ENCODE measurements at regions not wholly inside any gene's neighbourhood (a gene's known extent, or its start where the extent isn't known, plus 50 kb on each side); places are given as distances from the start of the nearest gene placed in this dataset.
A peak's percentile ranks its signal among the peaks of the same experiment; 100 is the strongest.

DNA sequence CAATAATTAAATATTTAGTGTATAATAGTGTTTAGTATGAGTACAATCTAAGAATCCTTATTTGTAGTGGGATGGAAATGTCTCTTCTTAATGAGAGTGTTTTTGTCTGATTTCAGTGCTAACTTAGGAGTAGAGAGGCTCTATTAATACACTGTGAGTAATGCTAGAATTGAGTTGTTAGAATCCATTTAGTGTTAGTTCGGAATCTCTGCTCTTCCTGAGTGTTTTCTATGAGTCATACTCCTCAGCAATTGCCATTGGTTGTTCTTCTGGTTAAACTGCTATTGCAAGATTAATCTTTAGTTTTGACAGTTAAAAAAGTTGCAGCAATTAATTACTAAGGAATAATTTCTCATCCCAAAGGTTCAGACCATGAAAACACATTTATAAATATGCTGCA, 828.6 kb upstream of the POU3F3 start:
- Histone ChIP-seq H3K9me3 (ENCODE audit: insufficient read depth, low read length) (no peaks in the 10 kb centered on the region), H3K27me3 (ENCODE audit: insufficient read depth, insufficient read length) (no peaks in the 10 kb centered on the region), H3K36me3 (ENCODE audit: insufficient read depth, insufficient read length, low read length) (no peaks in the 10 kb centered on the region), H3K9ac (ENCODE audit: insufficient read length, low read depth) (no peak overlapping the region), H3K4me3 (ENCODE audit: insufficient read length, low read depth) (no peak overlapping the region), H3K4me1 (ENCODE audit: insufficient read depth, insufficient read length) (no peaks in the 10 kb centered on the region)
- no peak for TF ChIP-seq YY1 (IDR thresholded peaks at IDR 0.05; ENCODE audit: insufficient read depth, insufficient read length)
- TF ChIP-seq ZNF274 (IDR thresholded peaks at IDR 0.05; ENCODE audit: low read depth, low read length): no peak
- TF ChIP-seq SUZ12 (IDR thresholded peaks at IDR 0.05; ENCODE audit: extremely low read depth, insufficient read depth, insufficient read length): no peak
- DNase-seq (ENCODE audit: low read depth, low spot score): no peak

DNA sequence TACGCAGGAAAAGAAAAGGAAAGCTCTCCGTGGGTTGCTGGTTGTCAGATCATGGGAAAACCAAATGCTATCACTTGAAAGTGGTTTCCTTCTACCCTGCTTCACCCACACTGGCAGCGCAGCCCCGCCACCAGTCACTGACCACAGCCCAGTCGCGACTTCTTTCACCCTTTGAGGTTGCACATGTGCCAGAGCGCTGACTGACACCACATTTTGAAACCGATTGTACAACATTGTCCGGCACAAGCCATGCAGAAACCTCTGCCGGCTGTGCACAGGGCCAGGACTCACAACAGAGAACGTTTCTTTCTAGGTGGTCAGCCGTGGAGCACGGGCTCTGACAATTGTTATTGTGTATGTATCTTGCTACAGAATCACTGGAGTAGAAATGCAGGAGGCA, 827.2 kb upstream of the POU3F3 start:
- no peak for TF ChIP-seq ZNF274 (IDR thresholded peaks at IDR 0.05; ENCODE audit: low read depth, low read length)
- TF ChIP-seq YY1 (IDR thresholded peaks at IDR 0.05; ENCODE audit: insufficient read depth, insufficient read length): no peak
- TF ChIP-seq SUZ12 (IDR thresholded peaks at IDR 0.05; ENCODE audit: extremely low read depth, insufficient read depth, insufficient read length): no peak
- no peaks in the 10 kb centered on the region for H3K36me3 ChIP-seq (ENCODE audit: insufficient read depth, insufficient read length, low read length)
- no peak overlapping the region for H3K9ac ChIP-seq (ENCODE audit: insufficient read length, low read depth)
- no peaks in the 10 kb centered on the region for H3K9me3 ChIP-seq (ENCODE audit: insufficient read depth, low read length)
- DNase-seq (ENCODE audit: low read depth, low spot score): no peak
- no peaks in the 10 kb centered on the region for H3K4me1 ChIP-seq (ENCODE audit: insufficient read depth, insufficient read length)
- no peak overlapping the region for H3K4me3 ChIP-seq (ENCODE audit: insufficient read length, low read depth)
- H3K27me3 ChIP-seq (ENCODE audit: insufficient read depth, insufficient read length): no peaks in the 10 kb centered on the region

- H3K9ac ChIP-seq (ENCODE audit: insufficient read length, low read depth): no peak overlapping the region
- no peaks in the 10 kb centered on the region for H3K36me3 ChIP-seq (ENCODE audit: insufficient read depth, insufficient read length, low read length)
- H3K27me3 ChIP-seq (ENCODE audit: insufficient read depth, insufficient read length): no peaks in the 10 kb centered on the region
- no peaks in the 10 kb centered on the region for H3K4me1 ChIP-seq (ENCODE audit: insufficient read depth, insufficient read length)
- H3K4me3 ChIP-seq (ENCODE audit: insufficient read length, low read depth): no peak overlapping the region
- TF ChIP-seq ZNF274 (IDR thresholded peaks at IDR 0.05; ENCODE audit: low read depth, low read length) (no peak), SUZ12 (IDR thresholded peaks at IDR 0.05; ENCODE audit: extremely low read depth, insufficient read depth, insufficient read length) (no peak), YY1 (IDR thresholded peaks at IDR 0.05; ENCODE audit: insufficient read depth, insufficient read length) (no peak)
- DNase-seq (ENCODE audit: low read depth, low spot score): no peak
- no peaks in the 10 kb centered on the region for H3K9me3 ChIP-seq (ENCODE audit: insufficient read depth, low read length)
Measured at GRCh38 chr2:104027321-104027720, 826.6 kb upstream of the POU3F3 start.

DNA sequence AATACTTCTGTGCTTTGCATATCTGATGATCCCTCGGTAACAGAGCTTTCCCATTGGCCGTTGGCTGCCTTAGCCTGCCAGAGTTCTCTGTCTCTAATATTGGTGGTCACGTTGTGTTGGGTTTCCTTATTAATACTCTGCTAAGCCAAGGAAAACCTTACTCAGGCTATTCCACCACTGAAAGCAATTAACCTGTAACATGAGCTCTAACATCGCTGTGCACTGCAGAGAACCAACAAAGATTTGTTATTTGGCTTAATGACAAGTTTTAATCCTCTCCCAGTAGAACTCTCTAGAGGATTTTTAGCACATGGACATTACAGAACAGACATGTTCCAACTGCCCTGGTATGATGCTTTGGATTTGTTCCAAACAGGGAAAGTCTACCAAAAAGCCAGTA, 825.9 kb upstream of the POU3F3 start:
- no peak overlapping the region for H3K4me3 ChIP-seq (ENCODE audit: insufficient read length, low read depth)
- no peaks in the 10 kb centered on the region for H3K9me3 ChIP-seq (ENCODE audit: insufficient read depth, low read length)
- H3K27me3 ChIP-seq (ENCODE audit: insufficient read depth, insufficient read length): no peaks in the 10 kb centered on the region
- no peak overlapping the region for H3K9ac ChIP-seq (ENCODE audit: insufficient read length, low read depth)
- H3K4me1 ChIP-seq (ENCODE audit: insufficient read depth, insufficient read length): no peaks in the 10 kb centered on the region
- no peak for TF ChIP-seq YY1 (IDR thresholded peaks at IDR 0.05; ENCODE audit: insufficient read depth, insufficient read length)
- TF ChIP-seq SUZ12 (IDR thresholded peaks at IDR 0.05; ENCODE audit: extremely low read depth, insufficient read depth, insufficient read length): no peak
- no peak for DNase-seq (ENCODE audit: low read depth, low spot score)
- no peaks in the 10 kb centered on the region for H3K36me3 ChIP-seq (ENCODE audit: insufficient read depth, insufficient read length, low read length)

GRCh38 chr2:104033399-104033798, 820.5 kb upstream of the POU3F3 start:
- H3K9me3 ChIP-seq (ENCODE audit: insufficient read depth, low read length): no peaks in the 10 kb centered on the region
- peak; percentile 33 for DNase-seq (ENCODE audit: low read depth, low spot score)
- H3K36me3 ChIP-seq (ENCODE audit: insufficient read depth, insufficient read length, low read length): no peaks in the 10 kb centered on the region
- H3K27me3 ChIP-seq (ENCODE audit: insufficient read depth, insufficient read length): no peaks in the 10 kb centered on the region
- no peak overlapping the region for H3K4me3 ChIP-seq (ENCODE audit: insufficient read length, low read depth)
- TF ChIP-seq YY1 (IDR thresholded peaks at IDR 0.05; ENCODE audit: insufficient read depth, insufficient read length) (no peak), ZNF274 (IDR thresholded peaks at IDR 0.05; ENCODE audit: low read depth, low read length) (no peak), SUZ12 (IDR thresholded peaks at IDR 0.05; ENCODE audit: extremely low read depth, insufficient read depth, insufficient read length) (no peak)
- H3K4me1 ChIP-seq (ENCODE audit: insufficient read depth, insufficient read length): no peaks in the 10 kb centered on the region
- no peak overlapping the region for H3K9ac ChIP-seq (ENCODE audit: insufficient read length, low read depth)

GRCh38 chr2:104040771-104041170, 813.1 kb upstream of the POU3F3 start:
- TF ChIP-seq ZNF274 (IDR thresholded peaks at IDR 0.05; ENCODE audit: low read depth, low read length) (no peak), YY1 (IDR thresholded peaks at IDR 0.05; ENCODE audit: insufficient read depth, insufficient read length) (no peak), SUZ12 (IDR thresholded peaks at IDR 0.05; ENCODE audit: extremely low read depth, insufficient read depth, insufficient read length) (no peak)
- H3K9me3 ChIP-seq (ENCODE audit: insufficient read depth, low read length): no peaks in the 10 kb centered on the region
- H3K4me1 ChIP-seq (ENCODE audit: insufficient read depth, insufficient read length): no peaks in the 10 kb centered on the region
- no peak overlapping the region for H3K4me3 ChIP-seq (ENCODE audit: insufficient read length, low read depth)
- peak; percentile 28 for DNase-seq (ENCODE audit: low read depth, low spot score)
- no peaks in the 10 kb centered on the region for H3K36me3 ChIP-seq (ENCODE audit: insufficient read depth, insufficient read length, low read length)
- H3K27me3 ChIP-seq (ENCODE audit: insufficient read depth, insufficient read length): no peaks in the 10 kb centered on the region
- no peak overlapping the region for H3K9ac ChIP-seq (ENCODE audit: insufficient read length, low read depth)

- H3K36me3 ChIP-seq (ENCODE audit: insufficient read depth, insufficient read length, low read length): no peaks in the 10 kb centered on the region
- no peaks in the 10 kb centered on the region for H3K27me3 ChIP-seq (ENCODE audit: insufficient read depth, insufficient read length)
- no peak for DNase-seq (ENCODE audit: low read depth, low spot score)
- no peak overlapping the region for H3K4me3 ChIP-seq (ENCODE audit: insufficient read length, low read depth)
- TF ChIP-seq YY1 (IDR thresholded peaks at IDR 0.05; ENCODE audit: insufficient read depth, insufficient read length): no peak
- no peaks in the 10 kb centered on the region for H3K9me3 ChIP-seq (ENCODE audit: insufficient read depth, low read length)
- no peaks in the 10 kb centered on the region for H3K4me1 ChIP-seq (ENCODE audit: insufficient read depth, insufficient read length)
- no peak overlapping the region for H3K9ac ChIP-seq (ENCODE audit: insufficient read length, low read depth)
Measured at GRCh38 chr2:104041351-104041750, 812.6 kb upstream of the POU3F3 start.

DNA sequence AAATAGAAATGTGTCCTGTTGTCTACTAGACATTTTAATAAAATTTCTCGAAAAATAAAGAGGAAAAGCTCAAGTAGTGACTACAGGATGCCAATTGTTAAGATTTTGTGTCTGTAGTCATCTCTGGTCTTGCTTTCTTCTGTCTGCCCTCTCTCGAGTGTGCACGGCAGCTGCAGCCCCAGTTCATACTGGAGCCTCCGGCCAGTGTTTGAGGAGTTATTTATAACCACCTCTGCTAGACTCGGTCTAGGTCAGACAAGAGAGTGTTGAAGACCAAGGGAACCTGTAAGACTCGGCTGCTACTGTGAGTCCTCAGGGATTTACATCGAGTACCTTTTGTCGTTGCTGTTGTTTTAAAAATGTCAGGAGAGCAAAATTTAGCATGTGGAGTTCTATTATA, 810.1 kb upstream of the POU3F3 start:
- Histone ChIP-seq H3K4me3 (ENCODE audit: insufficient read length, low read depth) (no peak overlapping the region), H3K9ac (ENCODE audit: insufficient read length, low read depth) (no peak overlapping the region), H3K9me3 (ENCODE audit: insufficient read depth, low read length) (no peaks in the 10 kb centered on the region), H3K4me1 (ENCODE audit: insufficient read depth, insufficient read length) (no peaks in the 10 kb centered on the region), H3K27me3 (ENCODE audit: insufficient read depth, insufficient read length) (no peaks in the 10 kb centered on the region), H3K36me3 (ENCODE audit: insufficient read depth, insufficient read length, low read length) (no peaks in the 10 kb centered on the region)
- DNase-seq (ENCODE audit: low read depth, low spot score): no peak
- TF ChIP-seq ZNF274 (IDR thresholded peaks at IDR 0.05; ENCODE audit: low read depth, low read length) (no peak), YY1 (IDR thresholded peaks at IDR 0.05; ENCODE audit: insufficient read depth, insufficient read length) (no peak), SUZ12 (IDR thresholded peaks at IDR 0.05; ENCODE audit: extremely low read depth, insufficient read depth, insufficient read length) (no peak)
